ENCODE measurements at regions not wholly inside any gene's neighbourhood (a gene's known extent, or its start where the extent isn't known, plus 50 kb on each side); places are given as distances from the start of the nearest gene placed in this dataset.
"Not testable (repeated sequence)": the region's sequence is repeated elsewhere in the genome, so short reads cannot be mapped to it uniquely, and the experiment has no call there.

GRCh38 chr6:112401083-112401482 lies 54.0 kb downstream of the RFPL4B start:
- no peak for DNase-seq (ENCODE audit: low spot score)

DNA sequence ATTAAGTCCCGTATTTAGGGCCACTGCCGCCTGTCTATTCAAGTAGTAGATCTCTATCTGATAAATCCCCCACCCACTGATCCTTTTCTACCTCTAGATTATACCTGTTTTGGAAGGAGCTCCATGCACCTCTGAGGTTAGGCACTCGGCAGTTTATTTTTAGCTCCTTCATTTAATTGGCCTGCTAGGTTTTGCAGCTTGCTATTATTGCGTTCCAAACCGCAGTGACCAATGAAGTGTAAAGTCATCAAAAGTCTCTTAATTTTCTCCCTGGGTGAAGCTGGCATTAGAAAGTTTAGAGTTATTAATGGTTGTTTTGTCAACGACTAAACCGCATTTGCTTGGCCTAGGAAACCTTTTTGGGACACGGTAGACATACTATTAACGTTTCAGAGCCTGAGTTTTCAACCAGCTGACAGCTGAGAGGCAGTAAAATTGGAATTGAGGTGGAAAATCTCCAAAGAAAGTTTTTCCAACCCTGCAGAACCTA lies 60.0 kb downstream of the RFPL4B start:
- no peak for DNase-seq (ENCODE audit: low spot score)

GRCh38 chr6:112408522-112408921 lies 61.4 kb downstream of the RFPL4B start:
- no peak for DNase-seq (ENCODE audit: low spot score)

GRCh38 chr6:112409311-112409710 lies 62.2 kb downstream of the RFPL4B start:
- DNase-seq (ENCODE audit: low spot score), result no peak

DNA sequence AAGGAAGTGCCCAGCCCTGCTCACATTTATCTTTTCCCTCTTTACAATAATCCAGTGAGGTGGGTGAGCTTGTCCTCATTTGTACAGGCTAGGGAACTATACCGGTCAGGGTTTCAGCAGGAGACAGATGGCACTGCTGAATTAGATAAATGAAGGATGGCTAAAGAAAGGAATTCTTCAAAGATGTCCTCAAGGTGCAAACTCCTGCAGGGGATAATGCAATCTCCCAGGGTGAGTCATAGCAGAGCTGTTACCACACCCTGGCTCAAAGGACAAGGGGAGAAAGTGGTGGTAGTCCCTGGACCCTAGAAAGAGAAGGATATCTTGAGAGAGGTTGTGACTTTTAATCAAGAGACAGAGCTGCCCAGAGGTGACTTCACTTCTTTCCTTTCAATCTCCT lies 66.7 kb downstream of the RFPL4B start:
- no peak for DNase-seq (ENCODE audit: low spot score)

DNA sequence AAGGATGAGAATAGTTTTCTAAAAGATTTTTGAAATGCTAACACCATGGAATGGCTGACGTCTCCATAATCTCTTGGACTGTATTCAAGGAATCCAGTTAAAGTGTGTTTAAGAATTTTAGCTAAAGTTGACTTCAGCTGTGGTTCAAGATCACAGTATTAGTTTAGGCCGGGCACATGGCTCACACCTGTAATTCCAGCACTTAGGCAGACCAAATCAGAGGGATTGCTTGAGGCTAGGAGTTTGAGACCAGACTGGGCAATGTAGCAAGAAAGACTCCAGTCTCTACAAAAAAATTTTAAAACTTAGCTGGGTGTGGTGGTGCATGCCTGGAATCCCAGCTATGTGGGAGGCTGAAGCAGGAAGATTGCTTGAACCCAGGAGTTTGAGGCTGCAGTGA lies 68.2 kb downstream of the RFPL4B start:
- no peak for DNase-seq (ENCODE audit: low spot score)

- DNase-seq (ENCODE audit: low spot score), result no peak
Observed at GRCh38 chr6:112416866-112417265, 69.7 kb downstream of the RFPL4B start.

DNA sequence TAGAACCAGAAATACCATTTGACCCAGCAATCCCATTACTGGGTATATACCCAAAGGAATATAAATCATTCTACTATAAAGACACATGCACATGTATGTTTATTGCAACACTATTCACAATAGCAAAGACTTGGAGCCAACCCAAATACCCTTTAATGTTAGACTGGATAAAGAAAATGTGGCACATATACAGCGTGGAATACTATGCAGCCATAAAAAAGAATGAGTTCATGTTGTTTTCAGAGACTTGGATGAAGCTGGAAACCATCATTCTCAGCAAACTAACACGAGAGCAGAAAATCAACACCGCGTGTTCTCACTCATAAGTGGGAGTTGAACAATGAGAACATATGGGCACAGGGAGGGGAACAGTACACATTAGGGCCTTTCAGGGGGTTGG lies 79.9 kb downstream of the RFPL4B start:
- not testable (repeated sequence) for DNase-seq (ENCODE audit: low spot score)

GRCh38 chr6:112427499-112427898 lies 80.4 kb downstream of the RFPL4B start:
- DNase-seq (ENCODE audit: low spot score), result no peak

GRCh38 chr6:112428477-112428876 lies 81.3 kb downstream of the RFPL4B start:
- DNase-seq (ENCODE audit: low spot score), result no peak

DNA sequence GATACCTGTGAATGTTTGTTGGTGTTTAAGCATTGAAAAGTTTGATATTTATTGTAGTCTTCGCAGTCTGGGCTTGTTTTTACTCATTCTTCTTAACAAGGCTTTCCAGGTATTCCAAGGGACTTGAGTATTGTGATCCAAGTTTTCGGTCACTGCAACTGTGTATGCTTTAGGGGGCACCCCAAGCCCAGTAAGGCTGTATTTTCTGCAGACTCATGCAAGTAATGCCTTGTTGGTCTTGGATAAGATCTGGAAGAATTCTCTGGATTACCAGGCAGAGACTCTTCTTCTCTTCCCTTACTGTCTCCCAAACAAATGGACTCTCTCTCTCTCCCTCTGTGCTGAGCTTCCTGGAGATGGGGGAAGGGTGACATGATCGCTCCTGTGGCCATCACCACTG lies 82.1 kb downstream of the RFPL4B start:
- DNase-seq (ENCODE audit: low spot score), result no peak

- no peak for DNase-seq (ENCODE audit: low spot score)
Observed at GRCh38 chr6:112431803-112432202, 84.7 kb downstream of the RFPL4B start.

DNA sequence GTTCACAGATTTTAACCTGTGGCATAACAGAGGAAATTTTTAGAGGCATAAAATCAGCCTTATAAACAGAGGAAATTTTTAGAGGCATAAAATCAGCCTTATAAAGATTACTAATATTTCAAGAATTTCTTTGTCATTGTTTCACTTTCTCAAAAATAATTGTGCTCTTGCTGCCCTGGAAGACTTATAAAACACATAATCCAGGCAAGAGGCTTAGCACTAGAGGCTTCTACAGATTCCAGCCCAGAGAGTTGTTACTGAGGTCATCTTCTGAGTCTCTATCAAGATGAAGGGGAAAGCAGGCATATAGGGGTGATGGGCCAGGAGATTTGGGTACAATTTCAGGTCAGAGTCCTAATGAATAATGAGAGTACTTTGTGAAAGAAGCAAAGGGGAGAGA lies 85.7 kb downstream of the RFPL4B start:
- DNase-seq (ENCODE audit: low spot score), result no peak

DNA sequence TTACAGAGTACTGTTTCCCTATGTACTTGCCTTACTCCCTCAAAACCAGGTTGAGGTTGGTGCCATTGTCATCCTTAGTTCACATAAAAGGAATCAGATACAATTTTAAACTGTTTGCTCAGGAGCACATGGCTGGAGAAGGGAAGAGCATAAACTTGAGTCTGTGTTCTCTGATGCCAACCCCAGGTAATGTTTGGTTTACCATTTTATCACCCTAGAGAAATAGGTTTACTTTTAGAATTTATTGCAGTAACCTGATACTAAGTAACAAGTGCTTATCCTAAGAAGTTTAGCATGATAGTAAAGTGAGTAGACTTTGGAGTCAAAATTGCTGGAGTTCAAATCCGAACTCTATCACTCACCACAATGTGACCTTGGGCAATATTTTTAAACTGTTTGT lies 86.3 kb downstream of the RFPL4B start:
- DNase-seq (ENCODE audit: low spot score), result no peak

- no peak for DNase-seq (ENCODE audit: low spot score)
Observed at GRCh38 chr6:112434896-112435435, 87.8 kb downstream of the RFPL4B start.

DNA sequence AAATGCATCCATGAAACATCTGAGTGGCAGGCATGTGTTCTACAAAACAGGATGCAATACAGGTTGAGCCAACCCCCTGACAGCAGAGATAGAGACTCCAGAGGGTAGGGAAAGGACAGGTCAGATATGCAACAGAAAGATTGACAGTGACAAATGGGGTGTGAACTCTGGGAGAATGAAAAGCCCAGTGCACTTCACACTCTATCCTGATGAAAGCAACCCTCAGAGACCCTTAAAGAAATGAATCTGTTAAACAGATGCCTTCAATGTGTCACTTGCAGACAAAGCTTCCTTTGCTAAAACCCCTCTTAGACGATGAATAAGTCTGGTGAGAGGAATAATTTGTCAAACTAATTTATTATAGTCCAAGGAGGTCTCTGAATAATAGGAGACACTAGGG lies 89.9 kb downstream of the RFPL4B start:
- no peak for DNase-seq (ENCODE audit: low spot score)

GRCh38 chr6:112439010-112439409 lies 91.9 kb downstream of the RFPL4B start:
- DNase-seq (ENCODE audit: low spot score), result no peak

GRCh38 chr6:112439432-112439831 lies 92.3 kb downstream of the RFPL4B start:
- no peak for DNase-seq (ENCODE audit: low spot score)

DNA sequence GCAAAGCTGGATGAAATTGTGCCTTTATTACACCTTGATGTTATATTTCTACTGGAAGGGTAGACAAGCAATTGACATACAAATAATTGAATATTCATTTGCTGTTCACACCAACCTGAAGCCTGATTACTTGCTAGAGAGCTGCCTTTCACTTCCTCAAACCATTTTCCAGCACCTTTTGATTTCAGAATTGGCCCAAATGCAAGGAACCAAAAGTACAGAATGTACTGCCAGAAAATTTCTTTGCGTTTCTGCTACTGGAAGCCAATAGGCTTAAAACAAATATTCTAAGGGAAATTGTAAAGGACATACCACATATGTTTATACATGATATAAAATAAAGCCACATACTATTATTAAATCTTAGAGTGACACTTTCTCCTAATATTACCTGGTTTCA lies 94.5 kb downstream of the RFPL4B start:
- DNase-seq (ENCODE audit: low spot score), result no peak

- no peak for DNase-seq (ENCODE audit: low spot score)
Observed at GRCh38 chr6:112443179-112444065, 96.3 kb downstream of the RFPL4B start.

DNA sequence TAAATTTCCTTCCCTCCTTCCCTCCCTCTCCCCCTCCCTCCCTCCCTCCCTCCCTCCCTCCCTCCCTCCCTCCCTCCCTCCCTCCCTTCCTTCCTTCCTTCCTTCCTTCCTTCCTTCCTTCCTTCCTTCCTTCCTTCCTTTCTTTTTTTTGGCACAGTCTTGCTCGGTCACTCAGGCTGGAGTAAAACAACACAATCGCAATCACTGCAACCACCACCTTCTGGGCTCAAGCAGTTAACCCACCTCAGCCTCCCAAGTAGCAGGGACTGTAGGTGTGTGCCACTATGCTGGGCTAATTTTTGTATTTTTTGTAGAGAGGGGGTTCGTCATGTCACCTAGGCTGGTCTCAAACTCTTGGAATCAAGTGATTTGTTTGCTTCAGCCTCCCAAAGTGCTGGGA lies 101.7 kb downstream of the RFPL4B start:
- not testable (repeated sequence) for DNase-seq (ENCODE audit: low spot score)

DNA sequence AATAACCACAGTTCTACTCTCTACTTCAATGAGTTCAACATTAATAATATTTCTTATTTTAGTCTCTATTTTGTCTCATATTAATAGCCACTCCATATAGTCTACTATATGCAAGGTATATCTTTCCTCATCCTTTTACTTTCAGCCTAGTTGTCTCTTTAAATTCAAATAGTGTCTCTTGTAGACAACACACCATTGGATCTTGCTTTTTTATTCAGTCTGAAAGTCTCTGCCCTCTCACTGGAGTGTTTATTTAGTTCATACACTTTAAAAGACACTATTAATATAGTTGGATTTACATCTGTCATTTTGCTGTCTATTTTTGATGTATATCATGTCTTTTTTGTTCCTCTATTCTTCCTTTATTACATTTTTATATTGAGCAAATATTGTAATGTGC lies 103.5 kb downstream of the RFPL4B start:
- no peak for DNase-seq (ENCODE audit: low spot score)

- no peak for DNase-seq (ENCODE audit: low spot score)
Observed at GRCh38 chr6:112457886-112458285, 110.8 kb downstream of the RFPL4B start.
